ENCODE measurements at regions not wholly inside any gene's neighbourhood (a gene's known extent, or its start where the extent isn't known, plus 50 kb on each side); places are given as distances from the start of the nearest gene placed in this dataset.

DNA sequence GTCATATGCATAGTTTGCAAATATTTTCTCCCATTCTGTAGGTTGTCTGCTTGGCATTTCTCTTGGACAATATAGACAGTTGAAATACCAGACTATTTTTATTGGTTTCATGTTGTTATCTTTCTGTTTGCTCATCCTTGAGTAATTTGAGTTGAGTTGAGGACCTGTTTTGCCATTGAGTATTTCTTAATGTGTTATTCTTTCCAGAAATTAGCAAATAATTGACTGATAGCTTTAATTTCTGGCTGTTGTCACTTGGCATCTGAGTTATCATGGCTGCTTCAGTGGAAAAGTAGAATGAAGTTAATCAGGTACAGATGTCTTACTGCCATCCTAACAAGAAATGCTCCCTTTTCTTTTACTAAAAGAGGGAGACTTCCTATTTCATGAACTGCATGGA lies 264.8 kb upstream of the DUSP10 start:
- H3K4me3 ChIP-seq (ENCODE audit: low read length) = no peak overlapping the region
- no peaks in the 10 kb centered on the region for H3K9me2 ChIP-seq (ENCODE audit: insufficient read depth, low read length)
- no peaks in the 10 kb centered on the region for H3K9me3 ChIP-seq (ENCODE audit: low read length)
- no peak overlapping the region for H3K9ac ChIP-seq (ENCODE audit: low read length)
- H3K27ac ChIP-seq (ENCODE audit: low read length) = no peak overlapping the region
- H2AFZ ChIP-seq (ENCODE audit: low read depth, low read length) = no peak overlapping the region
- no peaks in the 10 kb centered on the region for H3K36me3 ChIP-seq (ENCODE audit: insufficient read depth, low read length)
- no peaks in the 10 kb centered on the region for H3F3A ChIP-seq (ENCODE audit: insufficient read depth, low read length, poor library complexity, severe bottlenecking)
- TF ChIP-seq POLR2AphosphoS5 (IDR thresholded peaks at IDR 0.05) (no peak), EP300 (conservative IDR thresholded peaks at IDR 0.05; ENCODE audit: poor library complexity, severe bottlenecking) (no peak), EZH2 (IDR thresholded peaks at IDR 0.05; ENCODE audit: borderline replicate concordance, insufficient read depth, low read length, poor library complexity, severe bottlenecking) (no peak), MXI1 (conservative IDR thresholded peaks at IDR 0.05; ENCODE audit: poor library complexity, severe bottlenecking) (no peak), RAD21 (conservative IDR thresholded peaks at IDR 0.05) (no peak), SMC3 (conservative IDR thresholded peaks at IDR 0.05; ENCODE audit: poor library complexity) (no peak), TAF1 (IDR thresholded peaks at IDR 0.05; ENCODE audit: low read depth) (no peak)
- TF ChIP-seq, protein P1, sequence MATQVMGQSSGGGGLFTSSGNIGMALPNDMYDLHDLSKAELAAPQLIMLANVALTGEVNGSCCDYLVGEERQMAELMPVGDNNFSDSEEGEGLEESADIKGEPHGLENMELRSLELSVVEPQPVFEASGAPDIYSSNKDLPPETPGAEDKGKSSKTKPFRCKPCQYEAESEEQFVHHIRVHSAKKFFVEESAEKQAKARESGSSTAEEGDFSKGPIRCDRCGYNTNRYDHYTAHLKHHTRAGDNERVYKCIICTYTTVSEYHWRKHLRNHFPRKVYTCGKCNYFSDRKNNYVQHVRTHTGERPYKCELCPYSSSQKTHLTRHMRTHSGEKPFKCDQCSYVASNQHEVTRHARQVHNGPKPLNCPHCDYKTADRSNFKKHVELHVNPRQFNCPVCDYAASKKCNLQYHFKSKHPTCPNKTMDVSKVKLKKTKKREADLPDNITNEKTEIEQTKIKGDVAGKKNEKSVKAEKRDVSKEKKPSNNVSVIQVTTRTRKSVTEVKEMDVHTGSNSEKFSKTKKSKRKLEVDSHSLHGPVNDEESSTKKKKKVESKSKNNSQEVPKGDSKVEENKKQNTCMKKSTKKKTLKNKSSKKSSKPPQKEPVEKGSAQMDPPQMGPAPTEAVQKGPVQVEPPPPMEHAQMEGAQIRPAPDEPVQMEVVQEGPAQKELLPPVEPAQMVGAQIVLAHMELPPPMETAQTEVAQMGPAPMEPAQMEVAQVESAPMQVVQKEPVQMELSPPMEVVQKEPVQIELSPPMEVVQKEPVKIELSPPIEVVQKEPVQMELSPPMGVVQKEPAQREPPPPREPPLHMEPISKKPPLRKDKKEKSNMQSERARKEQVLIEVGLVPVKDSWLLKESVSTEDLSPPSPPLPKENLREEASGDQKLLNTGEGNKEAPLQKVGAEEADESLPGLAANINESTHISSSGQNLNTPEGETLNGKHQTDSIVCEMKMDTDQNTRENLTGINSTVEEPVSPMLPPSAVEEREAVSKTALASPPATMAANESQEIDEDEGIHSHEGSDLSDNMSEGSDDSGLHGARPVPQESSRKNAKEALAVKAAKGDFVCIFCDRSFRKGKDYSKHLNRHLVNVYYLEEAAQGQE (IDR thresholded peaks at IDR 0.05; ENCODE audit: borderline replicate concordance) = no peak
- TF ChIP-seq, protein P2, sequence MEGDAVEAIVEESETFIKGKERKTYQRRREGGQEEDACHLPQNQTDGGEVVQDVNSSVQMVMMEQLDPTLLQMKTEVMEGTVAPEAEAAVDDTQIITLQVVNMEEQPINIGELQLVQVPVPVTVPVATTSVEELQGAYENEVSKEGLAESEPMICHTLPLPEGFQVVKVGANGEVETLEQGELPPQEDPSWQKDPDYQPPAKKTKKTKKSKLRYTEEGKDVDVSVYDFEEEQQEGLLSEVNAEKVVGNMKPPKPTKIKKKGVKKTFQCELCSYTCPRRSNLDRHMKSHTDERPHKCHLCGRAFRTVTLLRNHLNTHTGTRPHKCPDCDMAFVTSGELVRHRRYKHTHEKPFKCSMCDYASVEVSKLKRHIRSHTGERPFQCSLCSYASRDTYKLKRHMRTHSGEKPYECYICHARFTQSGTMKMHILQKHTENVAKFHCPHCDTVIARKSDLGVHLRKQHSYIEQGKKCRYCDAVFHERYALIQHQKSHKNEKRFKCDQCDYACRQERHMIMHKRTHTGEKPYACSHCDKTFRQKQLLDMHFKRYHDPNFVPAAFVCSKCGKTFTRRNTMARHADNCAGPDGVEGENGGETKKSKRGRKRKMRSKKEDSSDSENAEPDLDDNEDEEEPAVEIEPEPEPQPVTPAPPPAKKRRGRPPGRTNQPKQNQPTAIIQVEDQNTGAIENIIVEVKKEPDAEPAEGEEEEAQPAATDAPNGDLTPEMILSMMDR (IDR thresholded peaks at IDR 0.05; ENCODE audit: poor library complexity, severe bottlenecking) = no peak
- no peaks in the 10 kb centered on the region for H3K27me3 ChIP-seq (ENCODE audit: insufficient read depth, low read depth, low read length)
- H4K20me1 ChIP-seq (ENCODE audit: insufficient read depth) = no peaks in the 10 kb centered on the region
- H3K4me2 ChIP-seq (ENCODE audit: low read length) = no peak overlapping the region
- no peaks in the 10 kb centered on the region for H3K79me2 ChIP-seq (replicated peaks; ENCODE audit: insufficient read depth, low read length)

DNA sequence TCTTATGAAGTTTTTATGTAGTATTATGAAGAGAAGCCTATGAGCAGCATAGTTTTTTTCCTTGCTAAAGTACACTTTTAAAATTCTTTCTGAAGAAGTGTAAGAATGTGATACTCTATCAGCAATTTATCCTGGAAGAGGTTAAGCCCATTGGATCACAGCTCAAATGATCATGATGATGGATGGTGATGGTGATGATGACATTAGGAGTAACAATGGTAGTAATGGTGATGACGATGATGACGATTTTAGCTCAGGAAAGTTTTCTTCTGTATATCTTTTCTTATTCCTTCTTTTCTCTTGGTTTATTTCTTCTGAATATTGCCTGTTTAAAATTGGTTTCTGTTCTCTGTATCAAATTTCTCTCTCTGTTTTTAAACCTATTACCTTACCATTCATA lies 262.9 kb upstream of the DUSP10 start:
- H4K20me1 ChIP-seq (ENCODE audit: insufficient read depth) = no peaks in the 10 kb centered on the region
- H3K27me3 ChIP-seq (ENCODE audit: insufficient read depth, low read depth, low read length) = no peaks in the 10 kb centered on the region
- H3K4me3 ChIP-seq (ENCODE audit: low read length) = no peak overlapping the region
- no peak overlapping the region for H3K4me2 ChIP-seq (ENCODE audit: low read length)
- no peaks in the 10 kb centered on the region for H3K9me3 ChIP-seq (ENCODE audit: low read length)
- no peak overlapping the region for H2AFZ ChIP-seq (ENCODE audit: low read depth, low read length)
- TF ChIP-seq SMC3 (conservative IDR thresholded peaks at IDR 0.05; ENCODE audit: poor library complexity) (no peak), RAD21 (conservative IDR thresholded peaks at IDR 0.05) (no peak), EP300 (conservative IDR thresholded peaks at IDR 0.05; ENCODE audit: poor library complexity, severe bottlenecking) (no peak), TAF1 (IDR thresholded peaks at IDR 0.05; ENCODE audit: low read depth) (no peak), POLR2AphosphoS5 (IDR thresholded peaks at IDR 0.05) (no peak)
- TF ChIP-seq, protein P2 (IDR thresholded peaks at IDR 0.05; ENCODE audit: poor library complexity, severe bottlenecking) = no peak
- TF ChIP-seq, protein P1 (IDR thresholded peaks at IDR 0.05; ENCODE audit: borderline replicate concordance) = no peak
- H3K9me2 ChIP-seq (ENCODE audit: insufficient read depth, low read length) = no peaks in the 10 kb centered on the region
- H3K36me3 ChIP-seq (ENCODE audit: insufficient read depth, low read length) = no peaks in the 10 kb centered on the region
- no peak overlapping the region for H3K9ac ChIP-seq (ENCODE audit: low read length)
- H3K79me2 ChIP-seq (replicated peaks; ENCODE audit: insufficient read depth, low read length) = no peaks in the 10 kb centered on the region
- no peaks in the 10 kb centered on the region for H3F3A ChIP-seq (ENCODE audit: insufficient read depth, low read length, poor library complexity, severe bottlenecking)
- no peak overlapping the region for H3K27ac ChIP-seq (ENCODE audit: low read length)

Data from neural cell (in vitro differentiated cells).